T-helper 17 cell (primary cell): ENCODE measurements at regions not wholly inside any gene's neighbourhood (a gene's known extent, or its start where the extent isn't known, plus 50 kb on each side); places are given as distances from the start of the nearest gene placed in this dataset.

ENCODE experiments used
- ATAC-seq: fragments of 150-1000 bp; cut with Tn5 transposase; 2 replicates; pipeline ENCODE4 v1.10.0; 2021; ENCODE audit warnings: mild to moderate bottlenecking, moderate library complexity
- DNase-seq, 3 donors: peaks; one replicate each; pipeline versions ENCODE4 v3.0.0 to v3.0.0-alpha.2; 2020 to 2021
- H3K9me3 ChIP-seq: one replicate; pipeline ENCODE4 v1.7.0; 2013; ENCODE audit warnings: low read length, mild to moderate bottlenecking; ENCODE audit not compliant: control insufficient read depth, poor library complexity, severe bottlenecking
- H3K27ac Mint-ChIP-seq: one replicate; pipeline ENCODE4 v1.8.0; 2022; ENCODE audit warnings: mild to moderate bottlenecking, moderate library complexity, mixed read lengths
- H3K27me3 Mint-ChIP-seq: one replicate; pipeline ENCODE4 v1.8.0; 2022; ENCODE audit warnings: mixed read lengths
- H3K36me3 Mint-ChIP-seq: one replicate; pipeline ENCODE4 v1.8.0; 2022; ENCODE audit warnings: low read depth, mixed read lengths
- H3K4me1 Mint-ChIP-seq: one replicate; pipeline ENCODE4 v1.8.0; 2022; ENCODE audit warnings: mild to moderate bottlenecking, mixed read lengths
- H3K4me3 Mint-ChIP-seq: one replicate; pipeline ENCODE4 v1.8.0; 2022; ENCODE audit warnings: mild to moderate bottlenecking, moderate library complexity, mixed read lengths

- DNase-seq (no peak), ATAC-seq (no peak)
- H3K4me3 Mint-ChIP-seq = peak overlapping the region; percentile 28
These were observed 121.6 kb upstream of the TRIM2 start for GRCh38 chr4:153082322-153083301.

DNA sequence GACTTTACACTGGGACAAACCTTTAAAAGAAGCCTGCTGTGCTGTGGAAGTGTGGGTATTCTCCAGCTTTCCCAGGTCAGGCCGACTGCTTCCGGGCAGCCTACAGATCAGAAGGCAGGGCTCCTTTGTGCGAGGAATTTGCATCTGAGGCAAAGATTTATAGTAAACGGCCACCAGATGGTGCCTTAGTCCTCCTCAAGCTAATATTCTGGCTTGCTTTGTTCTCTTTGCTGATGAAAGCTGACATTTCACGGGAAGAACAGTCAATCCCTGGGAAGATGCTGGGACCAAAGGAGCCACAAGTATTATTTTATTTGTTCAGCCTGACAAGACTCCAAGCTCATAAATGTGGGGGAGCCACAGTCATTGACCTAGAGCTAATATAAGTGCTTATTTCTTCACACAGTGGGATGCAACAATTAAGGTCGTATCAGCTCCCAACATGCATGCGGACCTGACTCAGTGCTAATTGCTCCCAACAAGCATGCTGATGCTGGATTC, 120.7 kb upstream of the TRIM2 start:
- no peak overlapping the region for H3K4me3 Mint-ChIP-seq
- ATAC-seq = peak; percentile 58
- peaks cover 14% of the 10 kb centered on the region for H3K27me3 Mint-ChIP-seq
- peak overlapping the region; percentile 60 for H3K27ac Mint-ChIP-seq
- H3K9me3 ChIP-seq = no peaks in the 10 kb centered on the region
- peaks cover 44% of the 10 kb centered on the region for H3K4me1 Mint-ChIP-seq
- DNase-seq = peak in 1 of 3 donors; percentile 17
- H3K36me3 Mint-ChIP-seq = no peaks in the 10 kb centered on the region

More at GRCh38 chr4:153082322-153083301, 121.6 kb upstream of the TRIM2 start:
- peak overlapping the region; percentile 60 for H3K27ac Mint-ChIP-seq
- H3K36me3 Mint-ChIP-seq = no peaks in the 10 kb centered on the region
- H3K9me3 ChIP-seq = no peaks in the 10 kb centered on the region
- peaks cover 19% of the 10 kb centered on the region for H3K27me3 Mint-ChIP-seq
- H3K4me1 Mint-ChIP-seq = peaks cover 44% of the 10 kb centered on the region

DNA sequence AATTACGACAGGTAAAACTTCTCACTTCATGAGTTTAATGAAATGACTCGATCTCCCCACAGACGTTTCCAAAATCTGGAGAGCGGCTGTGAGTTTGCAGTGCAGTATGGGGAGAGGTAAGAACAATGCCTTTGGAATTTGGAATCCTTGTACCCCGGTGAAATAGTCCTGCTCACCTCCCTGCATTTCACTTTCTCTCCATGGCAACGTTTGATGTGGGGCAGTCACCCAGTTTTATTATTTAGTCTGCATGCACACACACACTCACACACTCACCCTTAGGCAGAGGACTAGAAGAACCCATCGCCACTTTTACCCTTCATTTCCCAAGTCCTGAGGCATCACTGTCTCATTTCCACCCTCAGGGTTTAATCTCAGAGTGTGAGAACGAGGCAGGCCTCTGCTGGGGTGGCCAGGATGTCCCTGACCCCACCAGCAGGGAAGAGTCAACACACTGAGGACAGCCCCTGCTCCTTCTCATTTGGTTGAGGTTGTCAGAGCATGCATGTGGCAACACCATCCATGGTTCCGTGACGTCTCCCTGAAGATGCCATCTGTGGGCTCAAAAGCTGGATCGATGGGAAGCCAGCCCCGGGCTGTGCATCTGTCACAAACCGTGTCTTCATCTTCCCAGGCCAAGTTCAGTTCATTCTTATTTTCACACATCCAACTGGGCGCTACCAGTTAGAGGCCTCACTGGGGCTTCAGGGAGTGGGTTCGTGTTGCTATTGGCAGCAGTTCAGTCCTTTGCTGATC, 119.8 kb upstream of the TRIM2 start:
- Mint-ChIP-seq H3K36me3 (no peaks in the 10 kb centered on the region), H3K27me3 (peaks cover 12% of the 10 kb centered on the region), H3K27ac (no peak overlapping the region), H3K4me3 (no peak overlapping the region), H3K4me1 (peaks cover 43% of the 10 kb centered on the region)
- H3K9me3 ChIP-seq = no peaks in the 10 kb centered on the region
- no peak for DNase-seq
- ATAC-seq = no peak

DNA sequence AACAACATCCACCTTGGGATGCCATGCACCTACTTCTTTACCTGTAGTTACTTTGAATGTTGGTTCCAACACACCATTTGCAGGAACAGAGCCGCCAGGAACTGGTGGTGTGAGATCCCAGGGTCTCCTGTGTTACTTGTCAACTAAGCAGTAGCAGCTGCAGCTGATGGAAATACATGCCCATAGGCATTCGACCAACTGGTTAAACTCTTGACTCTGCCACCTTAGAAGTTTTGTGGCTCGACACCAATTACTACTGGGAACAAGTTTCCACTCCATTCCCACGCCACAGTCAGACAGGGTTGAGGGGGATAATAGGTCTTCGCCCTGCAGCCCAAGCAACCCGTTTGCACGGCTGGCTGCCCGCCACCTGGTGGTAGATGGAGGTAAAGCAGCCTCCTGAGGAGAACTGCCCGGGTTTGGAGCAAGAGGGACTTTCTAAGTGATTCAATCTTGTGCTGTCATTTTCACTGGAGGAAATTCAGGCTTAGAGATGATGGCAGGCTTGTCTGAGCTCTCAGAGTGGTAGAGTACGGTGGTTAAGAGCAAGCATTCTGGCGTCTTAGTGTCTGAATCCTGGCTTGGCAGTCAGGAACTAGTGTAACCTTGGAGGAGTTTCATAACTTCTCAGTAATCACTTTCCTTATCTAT, 119.1 kb upstream of the TRIM2 start:
- peak overlapping the region; percentile 26 for H3K4me3 Mint-ChIP-seq
- H3K27me3 Mint-ChIP-seq = peaks cover 6% of the 10 kb centered on the region
- DNase-seq (peak; percentile 65 to 83 (median 67)), ATAC-seq (peak; percentile 90)
- peak overlapping the region; percentile 91 for H3K27ac Mint-ChIP-seq
- H3K9me3 ChIP-seq = no peaks in the 10 kb centered on the region
- peaks cover 39% of the 10 kb centered on the region for H3K4me1 Mint-ChIP-seq
- no peaks in the 10 kb centered on the region for H3K36me3 Mint-ChIP-seq

- Mint-ChIP-seq H3K4me3 (no peak overlapping the region), H3K27me3 (peaks cover 6% of the 10 kb centered on the region), H3K36me3 (no peaks in the 10 kb centered on the region), H3K4me1 (peaks cover 27% of the 10 kb centered on the region), H3K27ac (no peak overlapping the region)
- ATAC-seq (no peak), DNase-seq (no peak)
- H3K9me3 ChIP-seq = no peaks in the 10 kb centered on the region
These were observed 116.5 kb upstream of the TRIM2 start for GRCh38 chr4:153087671-153088194.

DNA sequence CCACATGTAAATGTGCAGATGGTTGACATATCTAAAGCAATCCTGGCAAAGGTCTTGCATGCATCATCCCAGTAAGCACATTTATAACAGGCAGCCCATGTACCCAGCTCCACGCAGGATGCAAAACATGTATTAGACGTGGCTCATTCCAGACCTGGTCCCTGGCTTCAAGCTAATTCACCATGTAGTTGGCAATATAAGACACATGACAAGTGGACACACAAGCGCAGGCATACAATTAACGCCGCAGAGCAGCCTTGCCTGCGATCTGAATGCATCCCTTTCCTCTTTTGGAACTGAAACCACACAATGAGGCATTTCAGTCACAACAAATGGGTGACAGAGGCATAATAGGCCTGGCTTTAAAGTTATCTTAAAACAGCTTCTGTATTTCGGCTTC, 114.5 kb upstream of the TRIM2 start:
- H3K9me3 ChIP-seq = no peaks in the 10 kb centered on the region
- Mint-ChIP-seq H3K36me3 (no peaks in the 10 kb centered on the region), H3K27me3 (peaks cover 17% of the 10 kb centered on the region), H3K4me3 (no peak overlapping the region), H3K4me1 (peaks cover 16% of the 10 kb centered on the region), H3K27ac (no peak overlapping the region)
- no peak for ATAC-seq
- DNase-seq = no peak

- Mint-ChIP-seq H3K4me1 (peaks cover 14% of the 10 kb centered on the region), H3K27me3 (peaks cover 18% of the 10 kb centered on the region)
- no peak for ATAC-seq
These were observed 114.1 kb upstream of the TRIM2 start for GRCh38 chr4:153090181-153090580.

GRCh38 chr4:153090670-153091385, 113.4 kb upstream of the TRIM2 start:
- Mint-ChIP-seq H3K4me3 (no peak overlapping the region), H3K36me3 (no peaks in the 10 kb centered on the region), H3K4me1 (peaks cover 8% of the 10 kb centered on the region), H3K27ac (no peak overlapping the region), H3K27me3 (peaks cover 12% of the 10 kb centered on the region)
- no peaks in the 10 kb centered on the region for H3K9me3 ChIP-seq
- no peak for DNase-seq
- ATAC-seq = no peak

More at GRCh38 chr4:153090181-153090580, 114.1 kb upstream of the TRIM2 start:
- DNase-seq = no peak
- no peaks in the 10 kb centered on the region for H3K36me3 Mint-ChIP-seq
- no peak overlapping the region for H3K27ac Mint-ChIP-seq
- H3K9me3 ChIP-seq = no peaks in the 10 kb centered on the region
- H3K4me3 Mint-ChIP-seq = no peak overlapping the region

GRCh38 chr4:153093396-153093795, 110.8 kb upstream of the TRIM2 start:
- DNase-seq = no peak
- H3K9me3 ChIP-seq = no peaks in the 10 kb centered on the region
- Mint-ChIP-seq H3K27me3 (peaks cover 12% of the 10 kb centered on the region), H3K27ac (no peak overlapping the region), H3K4me3 (no peak overlapping the region), H3K4me1 (peaks cover 6% of the 10 kb centered on the region), H3K36me3 (peaks cover 2% of the 10 kb centered on the region)
- no peak for ATAC-seq

- ATAC-seq (no peak), DNase-seq (no peak)
- H3K9me3 ChIP-seq = no peaks in the 10 kb centered on the region
- peaks cover 12% of the 10 kb centered on the region for H3K27me3 Mint-ChIP-seq
- H3K4me3 Mint-ChIP-seq = no peak overlapping the region
- peaks cover 2% of the 10 kb centered on the region for H3K36me3 Mint-ChIP-seq
- H3K4me1 Mint-ChIP-seq = peaks cover 6% of the 10 kb centered on the region
- no peak overlapping the region for H3K27ac Mint-ChIP-seq
These were observed 110.4 kb upstream of the TRIM2 start for GRCh38 chr4:153093802-153094201.

- no peak for ATAC-seq
- Mint-ChIP-seq H3K4me1 (peaks cover 6% of the 10 kb centered on the region), H3K27me3 (peaks cover 12% of the 10 kb centered on the region), H3K36me3 (peaks cover 2% of the 10 kb centered on the region), H3K4me3 (no peak overlapping the region), H3K27ac (no peak overlapping the region)
- no peak for DNase-seq
- no peaks in the 10 kb centered on the region for H3K9me3 ChIP-seq
These were observed 109.8 kb upstream of the TRIM2 start for GRCh38 chr4:153094435-153094834.

DNA sequence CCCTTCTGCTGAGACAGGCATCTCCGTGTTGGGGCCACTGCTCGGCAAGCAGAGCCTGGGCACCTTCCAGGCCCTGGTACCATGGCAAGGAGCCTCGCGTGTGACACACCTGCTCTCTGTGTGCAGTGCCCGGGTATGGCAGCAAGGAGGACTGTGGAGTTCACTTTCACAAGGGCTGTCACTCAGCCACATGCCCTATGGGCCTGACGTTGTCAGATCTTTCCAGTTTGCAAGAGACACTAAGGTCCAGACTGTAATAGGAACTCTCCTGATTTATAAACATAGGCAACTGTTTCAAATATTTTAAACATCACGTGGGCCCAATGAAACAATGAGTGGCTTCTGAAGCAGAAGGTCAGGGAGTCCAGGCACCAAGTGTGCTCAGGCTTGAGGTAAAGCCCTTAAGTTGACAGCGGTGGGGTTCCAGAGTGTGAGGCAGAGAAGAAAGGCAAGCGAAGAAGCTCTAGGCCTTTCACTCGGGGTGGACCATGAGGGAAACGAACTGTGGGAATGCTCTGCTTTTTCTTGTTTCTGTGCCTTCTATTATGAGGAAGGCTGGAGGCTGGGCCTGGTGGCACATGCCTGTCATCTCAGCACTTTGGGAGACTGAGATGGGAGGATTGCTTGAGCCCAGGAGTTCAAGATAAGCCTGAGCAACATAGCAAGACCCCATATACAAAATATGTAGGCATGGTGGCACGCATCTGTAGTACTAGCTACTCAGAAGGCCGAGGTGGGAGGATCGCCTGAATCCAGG, 108.6 kb upstream of the TRIM2 start:
- H3K9me3 ChIP-seq = no peaks in the 10 kb centered on the region
- Mint-ChIP-seq H3K27ac (no peak overlapping the region), H3K36me3 (peaks cover 4% of the 10 kb centered on the region), H3K4me1 (peaks cover 6% of the 10 kb centered on the region), H3K27me3 (peaks cover 12% of the 10 kb centered on the region), H3K4me3 (no peak overlapping the region)
- no peak for DNase-seq
- no peak for ATAC-seq
